Thyroid gland (tissue), 4 donors: ENCODE measurements at regions not wholly inside any gene's neighbourhood (a gene's known extent, or its start where the extent isn't known, plus 50 kb on each side); places are given as distances from the start of the nearest gene placed in this dataset.

Experiments
- DNase-seq, 2 donors: peaks; one replicate each; pipeline ENCODE4 v3.0.0-alpha.2; 2019
- H3K27ac ChIP-seq, 3 donors: fragments of 200-600 bp; sonication (generic); 1 replicate in 2 of 3; 2 replicates in 1 of 3; pipeline ENCODE4 v1.5.1; 2016 to 2019; ENCODE audit warnings: mild to moderate bottlenecking in 1 of 3, moderate library complexity in 1 of 3
- H3K27me3 ChIP-seq: fragments of 200-600 bp; sonication (generic); one replicate; pipeline ENCODE4 v1.5.1; 2019
- H3K36me3 ChIP-seq, 2 donors: fragments of 200-600 bp; sonication (generic); one replicate each; pipeline ENCODE4 v1.5.1; 2016 to 2019
- H3K4me1 ChIP-seq, 2 donors: fragments of 200-600 bp; sonication (generic); one replicate each; pipeline ENCODE4 v1.5.1; 2017 to 2019
- H3K4me3 ChIP-seq, 3 donors: fragments of 200-600 bp; sonication (generic); replicated peaks in 1 of 3; 1 replicate in 2 of 3; 2 replicates in 1 of 3; pipeline ENCODE4 v1.5.1; 2016; ENCODE audit warnings: mild to moderate bottlenecking in 1 of 3
- H3K9me3 ChIP-seq: fragments of 200-600 bp; sonication (generic); one replicate; pipeline ENCODE4 v1.5.1; 2017
- CTCF ChIP-seq, 6 experiments: fragments of 200-600 bp in 3 of 6; fragments of 450-650 bp in 3 of 6; sonication (generic) in 3 of 6; IDR thresholded peaks; one replicate each; pipeline ENCODE4 v1.5.1; 2016 to 2019; ENCODE audit warnings: antibody characterized with exemption in 6 of 6, mild to moderate bottlenecking in 2 of 6, inconsistent platforms in 1 of 6, moderate library complexity in 1 of 6
- POLR2A ChIP-seq, 2 donors: fragments of 450-650 bp; IDR thresholded peaks; one replicate each; pipeline ENCODE4 v1.6.1; 2017; ENCODE audit warnings: antibody characterized with exemption in 2 of 2, mild to moderate bottlenecking in 2 of 2, moderate library complexity in 1 of 2
- WGBS, 2 donors: methylation state at CpG; one replicate each; pipeline ENCODE4 v1.1.5; 2017; 5-methylcytosine and 5-hydroxymethylcytosine counted together
- intact Hi-C: fragments of 100-400 bp; cut with DNase I; formaldehyde crosslinking; loops from one replicate; pipeline ENCODE4 v1.15.1; 2023

DNA sequence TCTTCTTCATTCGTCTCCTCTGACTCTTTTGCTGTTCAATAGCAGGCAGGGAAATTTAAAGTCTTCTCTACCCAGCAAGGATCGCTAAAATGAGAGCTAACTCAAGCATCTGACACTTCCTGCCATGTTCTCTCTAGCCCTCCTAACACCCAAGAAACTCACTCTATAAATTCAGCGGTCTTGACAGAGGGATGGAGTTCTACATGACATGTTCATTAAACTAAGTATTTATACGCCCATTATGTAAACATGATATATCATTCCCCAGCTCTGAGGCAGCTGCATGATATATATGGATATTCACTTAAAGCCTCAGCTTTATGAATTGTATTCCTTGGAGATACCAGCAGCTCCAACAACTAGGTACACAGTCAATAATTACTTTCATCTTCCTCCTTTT, 231.0 kb downstream of the METTL4 start:
- Histone ChIP-seq H3K9me3 (no peaks in the 10 kb centered on the region), H3K27me3 (no peaks in the 10 kb centered on the region), H3K4me3 (no peak overlapping the region), H3K4me1 (no peaks in the 10 kb centered on the region), H3K36me3 (no peaks in the 10 kb centered on the region), H3K27ac (no peak overlapping the region)
- intact Hi-C loops = no loop called here
- no peak for DNase-seq
- TF ChIP-seq POLR2A (IDR thresholded peaks at IDR 0.05) (no peak), CTCF (IDR thresholded peaks at IDR 0.05) (no peak)
- 84 to 86% methylated on average over 4 of the region's 4 CpGs for WGBS, 2 donors

DNA sequence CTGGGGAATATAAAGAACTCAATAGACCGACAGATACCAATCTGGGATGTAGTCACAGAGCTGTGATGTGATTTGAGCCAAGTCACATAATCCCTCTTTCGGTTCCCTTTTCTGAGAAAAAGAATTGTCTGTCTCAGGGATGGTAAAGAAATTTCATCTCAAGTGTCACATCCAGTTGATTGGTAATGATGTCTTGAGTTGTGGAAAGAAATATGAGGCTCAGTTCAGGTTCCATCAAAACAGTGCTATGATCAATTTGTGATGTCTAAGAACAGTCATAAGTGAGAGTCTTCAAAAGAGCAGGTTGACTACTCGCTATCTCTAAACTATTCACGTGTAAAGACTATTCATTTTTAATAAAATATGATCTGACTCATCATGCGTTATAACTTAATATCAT, 223.3 kb downstream of the METTL4 start:
- H3K9me3 ChIP-seq = no peaks in the 10 kb centered on the region
- H3K27ac ChIP-seq = no peak overlapping the region
- no peaks in the 10 kb centered on the region for H3K27me3 ChIP-seq
- H3K4me1 ChIP-seq = no peaks in the 10 kb centered on the region
- TF ChIP-seq POLR2A (IDR thresholded peaks at IDR 0.05) (no peak), CTCF (IDR thresholded peaks at IDR 0.05) (no peak)
- no peak overlapping the region for H3K4me3 ChIP-seq
- no peak for DNase-seq
- WGBS, 2 donors = 83 to 88% methylated on average over 5 of the region's 5 CpGs
- intact Hi-C loops = no loop called here
- no peaks in the 10 kb centered on the region for H3K36me3 ChIP-seq

DNA sequence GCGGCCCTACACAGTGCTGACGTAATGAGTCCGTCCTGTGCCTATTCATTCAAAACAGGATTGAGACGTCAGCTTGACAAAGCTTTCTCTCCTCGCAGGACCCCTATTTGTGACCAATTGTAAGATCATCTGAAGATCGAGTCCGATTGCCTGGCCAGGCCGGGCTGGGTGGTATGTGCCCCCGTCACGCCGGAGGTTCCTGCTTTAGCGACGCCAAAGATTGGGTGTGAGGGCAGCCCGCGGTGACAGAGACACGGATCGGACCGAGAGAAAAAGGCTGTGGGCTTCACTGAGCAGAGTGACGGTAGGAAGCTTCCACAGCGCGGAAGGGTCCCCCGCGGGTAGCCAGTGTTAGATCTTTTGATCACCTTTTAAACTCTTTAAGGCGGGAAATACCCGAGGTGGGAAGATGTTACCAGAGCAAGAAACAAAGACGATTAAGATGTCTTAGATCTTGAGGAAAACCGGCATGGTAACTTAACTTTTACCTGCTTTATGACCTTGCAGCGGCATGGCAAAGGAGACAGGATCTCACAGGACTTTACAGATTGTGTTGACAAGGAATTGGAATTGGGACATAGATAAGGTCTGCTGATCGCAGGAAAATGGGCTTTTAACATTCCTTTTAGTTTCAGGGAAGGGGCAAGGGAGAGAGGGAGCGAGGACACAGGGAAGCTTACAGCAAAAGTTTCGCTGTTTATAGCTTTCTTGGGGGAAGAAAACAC, 220.0 kb downstream of the METTL4 start:
- no peak overlapping the region for H3K4me3 ChIP-seq
- no peaks in the 10 kb centered on the region for H3K9me3 ChIP-seq
- no peaks in the 10 kb centered on the region for H3K4me1 ChIP-seq
- 54 to 59% methylated on average over 30 to 31 of the region's 31 CpGs for WGBS, 2 donors
- H3K27me3 ChIP-seq = no peaks in the 10 kb centered on the region
- H3K27ac ChIP-seq = no peak overlapping the region
- no peak for DNase-seq
- intact Hi-C loops = no loop called here
- no peak for TF ChIP-seq POLR2A (IDR thresholded peaks at IDR 0.05)
- TF ChIP-seq CTCF (IDR thresholded peaks at IDR 0.05) = no peak
- no peaks in the 10 kb centered on the region for H3K36me3 ChIP-seq

DNA sequence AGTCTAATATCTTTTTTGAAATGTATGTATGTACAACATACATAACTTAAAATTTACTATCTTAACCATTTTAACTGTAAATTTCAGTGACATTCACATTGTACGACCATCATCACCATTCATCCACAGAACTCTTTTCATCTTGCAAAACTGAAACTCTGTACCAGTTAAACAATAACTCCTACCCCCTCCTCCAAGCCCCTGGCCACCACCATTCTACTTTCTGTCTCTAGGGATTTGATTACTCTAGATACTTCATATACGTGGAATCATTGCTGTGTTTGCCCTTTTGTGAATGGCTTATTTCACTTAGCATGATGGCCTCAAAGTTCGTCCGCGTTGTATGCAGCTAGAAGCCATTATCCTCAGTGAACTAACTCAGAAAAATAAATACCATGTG, 217.0 kb downstream of the METTL4 start:
- Histone ChIP-seq H3K27me3 (no peaks in the 10 kb centered on the region), H3K4me3 (no peak overlapping the region), H3K27ac (no peak overlapping the region), H3K36me3 (no peaks in the 10 kb centered on the region), H3K4me1 (no peaks in the 10 kb centered on the region), H3K9me3 (no peaks in the 10 kb centered on the region)
- intact Hi-C loops = no loop called here
- no peak for DNase-seq
- 92 to 94% methylated on average over 5 of the region's 5 CpGs for WGBS, 2 donors
- no peak for TF ChIP-seq CTCF (IDR thresholded peaks at IDR 0.05)
- TF ChIP-seq POLR2A (IDR thresholded peaks at IDR 0.05) = no peak

- Histone ChIP-seq H3K36me3 (no peaks in the 10 kb centered on the region), H3K4me1 (no peaks in the 10 kb centered on the region), H3K27ac (no peak overlapping the region), H3K9me3 (no peaks in the 10 kb centered on the region), H3K4me3 (no peak overlapping the region), H3K27me3 (no peaks in the 10 kb centered on the region)
- DNase-seq = no peak
- intact Hi-C loops = no loop called here
- TF ChIP-seq POLR2A (IDR thresholded peaks at IDR 0.05) (no peak), CTCF (IDR thresholded peaks at IDR 0.05) (no peak)
- WGBS, 2 donors = 91 to 95% methylated on average over 5 of the region's 5 CpGs
Measured at GRCh38 chr18:2356906-2357305, 214.4 kb downstream of the METTL4 start.
